CD4-positive, alpha-beta T cell treated with Interleukin-15 for 4 hours (primary cell): ENCODE measurements at regions not wholly inside any gene's neighbourhood (a gene's known extent, or its start where the extent isn't known, plus 50 kb on each side); places are given as distances from the start of the nearest gene placed in this dataset.
"Not testable (repeated sequence)": the region's sequence is repeated elsewhere in the genome, so short reads cannot be mapped to it uniquely, and the experiment has no call there.

Experiments used
- DNase-seq: peaks from one replicate; pipeline ENCODE4 v3.0.0-alpha.2; 2020; ENCODE audit warnings: low spot score

DNA sequence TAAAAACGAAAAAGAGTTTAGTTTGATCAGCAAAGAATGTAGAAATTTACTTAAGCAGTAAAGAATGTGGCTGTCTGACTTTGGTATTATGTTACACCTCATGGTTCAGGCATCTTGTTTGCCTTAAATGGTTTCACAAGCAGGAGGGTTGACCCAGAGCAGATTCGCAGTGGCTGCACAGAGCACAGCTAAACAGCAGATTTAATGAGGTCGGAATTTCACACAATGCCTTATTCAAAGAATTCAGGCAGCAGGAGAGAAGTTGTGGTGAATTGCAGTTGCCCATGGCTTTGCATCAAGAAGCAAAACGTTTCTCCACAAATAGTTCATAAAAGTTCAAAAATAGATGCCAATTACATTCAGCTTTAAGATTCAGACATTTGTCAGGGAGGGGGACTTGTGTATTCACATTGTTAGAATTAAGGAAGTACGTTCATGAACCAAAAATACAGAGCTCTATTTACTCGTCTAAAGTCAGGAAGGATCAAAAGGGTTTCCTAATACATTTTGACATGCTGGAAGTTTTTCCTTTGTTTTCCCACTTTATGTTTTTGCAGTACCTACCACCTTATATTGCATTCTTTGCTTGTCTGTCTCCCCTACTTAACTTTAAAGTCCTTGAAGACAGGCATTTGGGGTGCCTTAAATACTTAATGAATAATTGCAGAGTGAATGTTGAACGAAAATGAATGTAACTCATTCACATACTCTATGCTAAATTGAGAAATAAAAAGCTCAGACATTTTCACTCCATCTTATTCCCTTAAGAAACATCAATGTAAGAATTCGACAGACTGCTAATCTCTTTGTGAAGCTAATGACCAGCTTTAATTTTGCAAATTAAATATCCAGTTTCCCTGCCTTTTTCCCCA, 1163.6 kb upstream of the CITED2 start:
- no peak for DNase-seq

DNA sequence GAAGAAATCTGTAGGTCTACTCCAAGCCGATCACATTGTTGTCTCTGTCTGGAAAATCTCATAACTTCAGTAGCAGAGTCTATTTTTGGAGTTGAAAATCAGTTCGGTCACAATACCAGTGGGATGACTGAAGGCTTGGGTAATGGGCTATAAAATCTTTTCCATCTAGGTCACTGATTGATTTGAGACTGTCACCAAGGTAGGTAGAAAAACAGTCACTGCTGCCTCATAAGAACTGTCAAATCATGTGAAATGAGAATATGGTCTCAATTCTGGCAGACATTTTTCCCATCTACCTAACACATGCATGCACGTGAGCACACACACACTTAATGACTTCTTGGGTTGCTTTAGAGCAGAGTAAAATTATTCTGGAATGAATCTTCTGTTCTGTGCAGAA, 1162.8 kb upstream of the CITED2 start:
- no peak for DNase-seq

DNA sequence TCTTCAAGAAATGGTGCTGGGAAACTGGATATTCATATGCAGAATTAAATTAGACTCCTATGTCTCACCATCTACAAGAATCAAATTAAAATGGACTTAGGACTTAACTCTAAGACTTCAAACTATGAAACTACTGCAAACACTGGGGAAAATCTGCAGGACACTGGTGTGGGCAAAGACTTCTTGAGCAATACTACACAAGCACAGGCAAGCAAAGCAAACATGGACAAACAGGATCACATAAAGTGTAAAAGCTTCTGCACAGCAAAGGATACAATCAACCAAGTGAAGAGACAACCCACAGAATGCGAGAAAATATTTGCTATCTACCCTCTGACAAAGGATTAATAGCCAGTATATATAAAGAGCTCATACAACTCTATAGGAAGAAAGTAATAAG, 1161.1 kb upstream of the CITED2 start:
- DNase-seq = no peak

DNA sequence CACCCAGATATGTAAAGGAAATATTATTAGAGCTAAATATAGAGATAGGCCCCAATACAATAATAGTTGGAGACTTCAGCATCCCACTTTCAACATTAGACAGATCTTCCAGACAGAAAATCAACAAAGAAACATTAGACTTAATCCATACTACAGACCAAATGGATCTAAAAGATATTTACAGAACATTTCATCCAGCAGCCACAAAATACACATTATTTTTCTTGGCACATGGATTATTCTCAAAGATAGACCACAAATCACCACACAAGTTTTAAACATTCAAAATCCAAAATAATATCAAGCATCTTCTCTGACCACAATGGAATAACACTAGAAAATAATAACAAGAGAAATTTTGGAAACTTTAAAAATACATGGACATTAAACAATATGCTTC, 1159.1 kb upstream of the CITED2 start:
- no peak for DNase-seq

DNA sequence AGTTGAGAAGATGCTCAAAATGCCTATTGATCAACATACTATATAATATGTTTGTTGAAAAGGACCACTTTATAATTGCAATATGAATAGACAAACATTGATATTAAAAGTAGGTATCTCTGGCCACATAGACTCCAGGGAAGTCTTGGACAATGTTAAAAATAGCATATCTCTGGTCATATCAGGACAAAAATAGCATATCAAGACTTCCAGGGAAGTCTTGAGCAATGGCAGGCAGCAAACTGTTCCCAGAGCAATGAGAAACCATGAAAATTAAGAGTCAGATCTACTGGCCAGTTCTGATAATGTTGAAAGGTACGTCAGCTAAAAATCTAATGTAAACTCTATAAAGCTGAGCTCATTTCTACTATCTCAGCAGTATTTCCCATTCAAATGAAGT, 1130.3 kb upstream of the CITED2 start:
- no peak for DNase-seq

DNA sequence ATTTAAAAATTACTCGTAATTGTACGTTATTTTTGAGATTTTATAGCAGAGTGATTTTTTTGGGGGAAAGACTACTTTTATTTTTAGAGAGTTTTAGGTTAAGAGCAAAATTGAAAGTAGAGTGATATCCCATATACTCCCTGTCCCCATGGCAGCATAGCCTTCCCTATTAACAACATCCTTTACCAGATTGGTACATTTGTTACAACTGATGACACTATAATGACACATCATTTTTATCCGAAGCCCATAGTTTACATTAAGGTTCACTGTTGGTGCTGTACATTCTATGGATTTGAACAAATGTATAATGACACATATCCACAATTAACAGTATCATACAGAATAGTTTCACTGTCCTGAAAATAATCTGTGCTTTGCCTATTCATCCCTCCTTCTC, 1126.4 kb upstream of the CITED2 start:
- no peak for DNase-seq

DNA sequence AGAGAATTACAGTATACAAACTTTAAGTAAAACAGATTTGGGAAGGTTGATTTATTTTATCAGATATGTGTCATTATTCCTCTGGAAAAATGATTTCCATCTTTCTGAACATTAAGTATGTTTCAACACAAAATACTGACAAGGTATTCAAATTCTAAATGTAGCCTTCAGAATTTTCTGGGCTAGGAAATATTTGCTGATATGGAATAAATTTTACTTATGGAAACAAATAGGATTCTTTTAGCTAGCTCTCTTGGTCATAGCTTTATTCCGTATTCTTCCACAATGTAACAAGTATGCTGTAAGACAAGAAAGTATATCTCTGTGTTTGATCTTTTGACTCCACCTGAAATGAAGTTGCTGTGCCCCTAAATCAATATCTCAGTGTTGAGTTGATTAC, 1125.2 kb upstream of the CITED2 start:
- DNase-seq = no peak

DNA sequence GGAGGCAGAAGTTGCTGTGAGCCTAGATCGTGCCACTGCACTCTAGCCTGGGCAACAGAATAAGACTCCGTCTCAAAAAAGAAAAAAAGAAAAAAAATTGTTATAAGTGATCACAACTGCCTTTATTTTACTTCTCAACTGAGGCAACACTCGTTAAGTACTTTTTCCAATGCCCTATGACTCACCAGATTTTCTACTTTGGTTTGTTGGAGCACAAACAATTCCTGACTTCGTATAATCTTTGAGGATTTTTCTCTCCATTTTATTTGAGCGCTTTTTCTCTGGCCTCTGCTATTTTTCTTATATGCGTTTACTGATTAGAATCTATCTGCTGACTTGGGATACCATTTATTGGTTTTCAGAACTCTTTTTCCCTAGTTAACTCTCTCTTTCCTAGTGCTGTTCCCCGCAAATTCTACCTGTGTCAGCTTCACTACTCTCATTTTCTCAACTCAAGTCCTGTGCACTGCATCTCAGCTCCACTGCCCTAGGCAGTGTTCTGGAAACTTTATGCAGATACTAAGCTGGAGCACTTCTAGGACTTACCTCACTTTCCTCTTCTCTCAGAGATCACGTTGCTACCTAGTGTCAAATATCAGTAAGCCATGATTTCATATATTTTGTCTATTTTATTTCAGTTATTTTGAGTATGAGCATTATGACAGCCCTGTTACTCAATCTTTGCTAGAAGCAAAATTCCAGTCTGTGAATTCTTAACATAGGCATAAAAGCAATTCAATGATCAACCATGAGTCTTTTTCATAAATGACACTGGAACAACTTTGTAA, 1120.1 kb upstream of the CITED2 start:
- DNase-seq = no peak

DNA sequence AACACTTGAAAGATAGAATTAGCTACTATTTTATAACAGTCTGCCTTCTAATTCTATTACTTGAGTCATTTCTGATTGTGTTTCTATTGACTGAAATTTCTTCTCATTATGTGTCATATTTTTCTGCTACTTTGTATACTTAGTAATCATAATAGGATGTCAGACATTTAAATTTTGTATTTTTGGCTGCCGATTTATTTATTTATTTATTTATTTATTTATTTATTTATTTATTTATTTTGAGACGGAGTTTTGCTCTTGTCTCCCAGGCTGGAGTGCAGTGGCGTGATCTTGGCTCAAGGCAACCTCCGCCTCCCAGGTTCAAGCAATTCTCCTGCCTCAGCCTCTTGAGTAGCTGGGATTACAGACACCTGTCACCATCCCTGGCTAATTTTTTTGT, 1119.0 kb upstream of the CITED2 start:
- DNase-seq = not testable (repeated sequence)

DNA sequence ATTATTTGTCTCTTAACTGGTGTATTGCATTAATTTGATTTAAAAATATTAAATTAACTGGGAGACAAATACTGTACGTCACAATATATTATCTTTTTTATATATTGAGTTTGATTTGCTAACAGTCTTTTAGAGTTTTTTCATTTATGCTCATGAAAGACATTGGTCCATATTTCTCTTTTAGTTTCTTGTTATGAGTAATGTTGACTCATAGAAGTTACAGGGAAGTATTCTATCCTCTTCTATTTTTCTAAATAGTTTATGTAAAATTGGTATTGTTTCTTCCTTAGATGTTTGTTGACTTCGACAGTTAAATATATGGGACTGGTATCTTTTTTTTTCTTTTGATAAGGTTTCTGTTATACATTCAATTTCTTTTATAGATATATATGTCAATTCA, 1115.6 kb upstream of the CITED2 start:
- DNase-seq = no peak

DNA sequence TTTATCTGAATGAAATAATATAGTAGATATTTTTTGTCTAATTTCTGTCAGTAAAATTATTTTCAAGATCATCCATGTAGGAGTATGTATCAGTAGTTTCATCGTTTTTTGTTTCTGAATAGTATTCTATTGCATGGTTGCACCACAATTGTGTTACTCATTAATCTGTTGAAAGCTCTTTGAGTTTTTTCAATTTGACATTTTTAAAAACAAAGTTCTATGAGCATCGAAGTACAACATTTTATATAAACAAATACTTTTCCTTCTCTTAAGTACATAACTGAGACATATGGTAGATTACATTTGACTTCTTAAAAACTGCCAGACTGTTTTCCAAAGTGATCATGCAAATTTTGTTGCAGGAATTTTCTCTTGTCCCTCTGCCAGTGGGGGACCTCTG, 1113.1 kb upstream of the CITED2 start:
- no peak for DNase-seq

DNA sequence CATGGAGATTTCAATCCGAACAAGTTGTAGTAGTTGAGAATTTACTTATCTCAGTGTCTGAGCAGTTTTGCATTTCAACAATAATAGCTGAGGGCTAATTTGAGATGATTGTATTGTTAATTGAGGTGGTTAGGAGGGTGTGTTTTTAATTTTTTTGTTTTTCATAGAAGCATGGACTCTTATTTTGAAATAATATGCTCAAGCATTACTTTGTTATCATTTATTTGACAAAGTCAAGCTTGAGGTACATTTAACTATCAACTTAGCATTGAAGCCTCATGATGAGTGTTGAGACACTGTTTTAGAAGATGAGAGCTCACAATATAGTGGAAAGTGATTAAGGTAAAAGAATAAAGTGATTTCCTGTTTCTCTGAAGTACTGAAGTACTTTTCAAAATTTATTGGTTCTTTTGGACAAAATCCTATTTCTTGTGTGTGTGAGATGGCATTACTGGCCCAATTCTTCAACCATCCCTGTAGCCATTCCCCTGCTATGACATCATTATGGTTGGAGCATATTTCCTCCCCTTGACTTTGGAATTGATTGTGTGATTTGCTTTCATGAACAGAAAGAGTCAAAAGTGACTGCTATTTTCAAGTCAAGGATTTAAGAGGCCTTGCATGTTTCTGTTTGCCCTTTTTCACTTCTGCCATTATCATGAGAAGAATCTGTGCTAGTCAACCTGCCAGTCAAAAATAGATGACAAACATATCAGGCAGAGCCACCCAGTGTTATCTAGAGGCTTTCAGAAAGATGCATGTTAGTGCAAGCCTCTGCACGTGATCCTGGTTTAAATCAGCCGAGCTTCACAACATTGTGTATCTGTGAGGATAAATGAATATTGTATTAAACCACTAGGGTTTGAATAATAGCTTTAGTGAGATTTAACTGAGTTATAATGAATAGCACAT, 1112.3 kb upstream of the CITED2 start:
- no peak for DNase-seq

DNA sequence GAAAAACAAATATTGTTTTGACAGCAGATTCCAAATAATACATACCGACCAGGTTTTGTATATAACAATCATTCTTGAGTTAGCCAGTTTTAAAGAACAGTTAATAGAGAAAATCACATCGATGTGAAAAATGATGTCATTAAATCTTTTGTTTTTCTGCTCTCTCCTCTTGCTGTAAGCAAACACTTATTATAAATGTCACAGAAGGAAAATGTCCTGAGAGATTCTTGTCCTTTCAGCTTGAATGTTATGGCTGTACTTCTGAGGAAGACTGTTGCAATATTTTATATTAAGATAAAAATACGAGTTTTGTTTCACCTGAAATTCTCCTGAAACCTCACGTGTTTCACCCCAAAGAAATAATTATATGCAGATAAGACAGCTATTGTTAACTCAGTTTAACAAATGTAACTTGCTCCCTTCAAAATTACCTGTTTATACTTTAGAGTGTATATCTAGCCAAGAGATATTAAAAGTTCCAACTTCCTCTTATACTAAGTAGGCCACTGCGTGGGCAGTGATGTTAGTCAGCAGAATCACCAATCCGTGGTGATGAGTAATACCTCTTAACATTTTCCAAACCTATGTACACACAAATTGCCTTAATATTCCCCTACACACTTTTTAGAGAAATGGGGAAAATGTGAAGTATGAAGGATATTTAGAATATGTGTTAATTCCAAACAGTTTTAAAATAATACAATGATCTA, 1111.4 kb upstream of the CITED2 start:
- DNase-seq = no peak

DNA sequence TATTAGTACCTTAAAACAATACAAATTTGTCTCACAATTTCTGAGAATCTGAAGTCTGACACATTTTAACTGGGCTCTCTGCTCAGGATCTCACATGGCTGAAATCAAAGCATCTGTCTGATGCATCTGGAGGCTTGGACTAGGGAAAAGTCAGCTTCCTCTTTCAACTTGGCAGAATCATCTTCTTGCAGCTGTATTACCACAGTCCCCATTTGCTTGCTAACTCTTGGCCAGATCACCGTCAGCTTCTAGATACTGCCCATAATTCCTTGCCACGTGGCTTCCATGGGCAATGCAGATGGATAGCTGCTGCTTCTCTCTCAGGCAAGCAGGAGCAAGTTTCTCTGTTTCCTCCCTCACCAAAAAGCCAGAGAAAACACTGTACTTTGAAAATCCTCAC, 1106.4 kb upstream of the CITED2 start:
- DNase-seq = no peak

DNA sequence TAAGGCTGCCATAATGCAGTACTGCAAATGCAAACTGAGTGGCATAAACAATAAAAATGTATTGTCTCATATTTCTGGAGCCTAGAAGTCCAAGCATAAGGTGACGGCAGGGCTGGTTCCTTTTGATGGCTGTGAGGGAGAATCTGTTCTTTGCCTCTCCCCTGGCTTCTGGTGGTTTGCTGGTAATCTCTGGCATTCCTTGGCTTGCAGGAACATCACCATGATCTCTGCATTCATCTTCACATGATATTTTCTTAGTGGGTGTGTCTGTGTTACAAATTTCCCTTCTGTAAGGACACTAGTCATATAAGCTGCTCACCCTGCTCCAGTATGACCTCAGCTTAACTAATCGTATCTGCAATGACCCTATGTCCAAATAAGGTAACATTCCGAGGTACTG, 1104.2 kb upstream of the CITED2 start:
- DNase-seq = no peak

DNA sequence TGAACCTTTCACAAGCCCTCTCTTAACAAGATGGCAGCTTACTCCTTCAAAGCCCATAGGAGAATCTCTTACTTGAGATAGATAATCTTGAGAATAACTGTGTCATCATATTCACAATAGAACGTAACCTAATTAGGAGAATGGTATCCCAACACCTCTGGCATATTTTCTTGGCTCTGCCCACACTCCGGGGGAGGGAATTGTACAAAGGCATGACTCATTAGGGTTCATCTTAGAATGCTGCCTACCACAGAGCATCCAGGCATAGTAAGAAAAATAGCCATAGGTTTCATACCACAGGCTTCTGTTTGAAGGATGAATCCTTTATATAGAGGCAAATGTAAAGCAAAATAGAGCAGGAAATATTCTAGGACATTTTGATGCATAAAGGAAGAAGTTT, 1100.6 kb upstream of the CITED2 start:
- no peak for DNase-seq

DNA sequence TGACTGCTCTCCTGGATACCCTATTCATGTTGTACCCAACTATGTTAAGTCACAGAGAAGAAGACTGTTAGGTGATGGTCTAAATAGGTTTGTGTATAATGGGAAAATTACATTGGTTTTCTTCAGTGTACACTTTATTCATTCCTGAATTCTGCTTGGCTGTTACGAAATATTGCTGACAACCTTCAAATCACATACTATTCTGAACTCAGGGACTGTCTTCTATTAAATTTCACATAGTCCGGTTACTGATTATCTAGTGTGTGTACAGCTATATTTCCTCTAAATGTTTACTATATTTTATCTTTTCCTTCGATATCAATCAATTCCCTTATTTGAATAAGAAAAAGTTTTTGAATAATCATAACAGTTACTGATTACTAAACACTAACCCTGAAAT, 1090.3 kb upstream of the CITED2 start:
- no peak for DNase-seq

DNA sequence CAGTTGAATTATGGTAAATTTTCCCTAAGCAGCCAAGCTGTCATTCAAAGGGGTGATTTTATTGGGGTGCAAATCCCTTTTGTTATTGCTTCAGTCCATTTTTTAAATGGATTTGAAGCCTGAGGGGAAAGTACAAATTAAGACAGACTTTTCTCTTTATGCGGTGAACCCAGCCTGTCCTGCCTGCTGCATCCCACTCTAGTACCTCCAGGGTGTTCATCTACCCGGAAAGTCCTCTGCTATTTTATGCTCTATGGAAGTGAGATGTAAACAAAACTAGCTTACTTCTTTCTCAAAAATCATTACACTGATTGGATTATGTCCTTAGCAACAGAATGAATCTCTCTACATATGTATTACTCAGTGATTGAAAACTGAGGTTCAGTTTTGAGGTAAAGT, 1088.9 kb upstream of the CITED2 start:
- DNase-seq = no peak

DNA sequence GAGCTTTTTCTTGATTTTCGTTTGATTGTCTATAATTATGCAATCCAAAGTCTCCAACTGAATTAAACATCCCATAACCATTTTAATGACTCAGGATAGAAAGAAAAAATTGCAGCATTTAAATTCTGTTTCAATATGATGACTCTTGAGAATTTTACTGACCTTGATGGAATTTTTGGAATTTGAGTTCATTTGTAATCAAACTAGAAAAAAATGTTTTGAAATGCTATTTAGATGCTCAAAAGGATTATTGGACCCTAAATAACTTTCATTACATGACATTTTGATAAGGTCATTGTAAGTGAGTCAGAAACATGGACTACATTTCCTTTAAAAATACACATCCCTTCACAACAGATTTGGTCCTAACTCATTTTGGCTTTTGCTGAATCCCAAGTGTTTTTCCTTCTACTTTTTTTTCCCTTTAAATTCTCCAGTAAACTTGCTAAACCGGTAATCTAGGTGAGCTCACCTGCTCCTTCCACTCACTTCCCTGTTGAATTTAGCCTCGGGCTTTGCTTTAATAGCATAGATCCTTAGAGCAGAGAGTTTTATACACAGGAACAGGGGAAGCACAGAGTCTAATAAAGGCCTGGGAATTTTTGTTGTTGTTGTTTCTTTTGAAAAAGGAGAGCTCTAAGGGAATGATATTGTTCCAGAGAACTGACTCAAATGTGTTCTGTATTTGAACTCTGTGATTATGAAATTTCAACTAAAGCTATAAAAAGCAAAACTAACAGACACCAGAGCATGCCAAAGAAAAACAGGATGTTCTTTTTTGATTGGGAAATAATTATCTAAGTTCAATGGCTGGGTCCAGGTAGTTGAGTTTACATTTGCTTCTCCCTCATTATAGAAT, 1088.2 kb upstream of the CITED2 start:
- no peak for DNase-seq

DNA sequence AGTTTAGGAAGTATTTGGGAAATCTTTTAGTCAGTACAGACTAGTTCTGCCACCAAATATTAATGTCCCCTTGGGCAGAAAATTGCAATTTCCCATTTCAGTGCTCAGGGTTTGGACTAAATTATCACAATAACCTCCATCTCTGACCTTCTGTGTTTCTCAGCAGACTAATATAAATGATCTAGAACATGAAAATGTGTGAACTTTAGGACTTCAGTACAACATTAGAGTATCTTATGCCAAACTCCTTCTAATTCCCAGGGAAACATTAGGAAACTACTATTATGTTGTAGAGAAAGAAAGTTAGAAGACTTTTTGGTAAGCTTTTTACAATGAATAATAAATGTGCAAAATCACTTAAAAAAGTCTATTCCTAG, 1087.6 kb upstream of the CITED2 start:
- DNase-seq = no peak

DNA sequence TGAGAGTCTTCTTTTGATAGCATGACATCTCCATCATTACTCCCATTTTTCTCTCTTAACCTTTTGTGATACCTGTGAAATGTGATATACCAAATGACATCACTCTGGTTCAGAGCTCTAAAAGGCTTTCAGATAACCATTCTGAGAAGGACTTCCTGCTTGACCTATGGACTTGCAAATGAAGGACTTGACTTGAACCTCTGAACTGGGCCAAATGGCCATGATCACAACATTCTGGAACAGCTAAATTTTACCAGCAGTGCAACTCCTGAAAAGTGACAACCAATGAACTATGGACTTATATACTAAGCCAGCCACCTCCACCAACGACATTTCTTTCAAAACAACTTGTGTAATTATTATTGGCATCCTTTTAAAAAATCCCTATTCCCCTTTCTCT, 1085.8 kb upstream of the CITED2 start:
- DNase-seq = no peak
